PC-9 (cell line): ENCODE measurements at regions not wholly inside any gene's neighbourhood (a gene's known extent, or its start where the extent isn't known, plus 50 kb on each side); places are given as distances from the start of the nearest gene placed in this dataset.

Source experiments
- EZH2 ChIP-seq: fragments of 200-600 bp; sonication (generic); IDR thresholded peaks from 2 replicates; pipeline ENCODE4 v1.8.0; 2017; ENCODE audit warnings: antibody characterized with exemption, low read depth
- TF ChIP-seq, protein P1 (sequence below): fragments of 200-600 bp; sonication (generic); conservative IDR thresholded peaks from 2 replicates; pipeline ENCODE4 v1.6.1; 2017; ENCODE audit warnings: mixed run types, antibody characterized with exemption, mild to moderate bottlenecking, moderate library complexity

DNA sequence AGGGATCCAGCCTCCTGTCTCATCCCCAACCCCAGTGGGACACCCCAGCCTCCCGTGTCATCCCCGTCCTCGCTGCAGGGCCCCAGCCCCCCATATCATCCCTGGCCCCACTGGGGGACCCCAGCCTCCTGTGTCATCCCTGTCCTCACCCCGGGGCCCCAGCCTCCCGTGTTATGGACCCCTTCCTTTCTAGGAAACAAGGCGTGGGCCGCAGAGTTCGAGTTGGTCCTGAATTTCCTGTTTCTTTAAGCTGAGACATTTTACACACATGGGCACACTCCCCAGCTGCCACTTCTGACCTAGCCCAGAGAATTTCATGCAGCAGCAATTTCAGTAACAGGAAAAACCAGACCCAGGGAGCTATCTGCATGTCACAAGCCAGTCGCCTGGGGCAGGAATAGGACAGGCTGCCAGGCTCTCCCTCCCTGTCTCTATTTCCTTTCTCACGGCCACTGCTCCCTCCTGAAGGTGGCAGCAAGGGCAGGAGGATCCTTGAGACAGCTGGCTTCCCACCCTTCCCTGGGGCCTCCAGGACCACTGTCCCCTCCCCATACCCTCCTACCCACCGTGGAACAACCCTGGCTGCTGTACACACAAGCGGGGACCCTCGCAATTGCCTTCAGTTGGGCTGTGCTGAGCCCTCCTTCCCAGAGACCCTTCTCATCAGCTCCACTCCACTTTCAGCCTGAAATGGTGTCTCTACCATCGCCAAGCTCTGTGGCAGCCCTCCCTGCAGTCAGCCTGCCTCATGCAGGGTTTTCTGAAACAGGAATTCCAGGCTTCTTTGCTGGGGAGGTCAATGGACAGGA, 141.9 kb upstream of the ID2 start:
- TF ChIP-seq, protein P1, sequence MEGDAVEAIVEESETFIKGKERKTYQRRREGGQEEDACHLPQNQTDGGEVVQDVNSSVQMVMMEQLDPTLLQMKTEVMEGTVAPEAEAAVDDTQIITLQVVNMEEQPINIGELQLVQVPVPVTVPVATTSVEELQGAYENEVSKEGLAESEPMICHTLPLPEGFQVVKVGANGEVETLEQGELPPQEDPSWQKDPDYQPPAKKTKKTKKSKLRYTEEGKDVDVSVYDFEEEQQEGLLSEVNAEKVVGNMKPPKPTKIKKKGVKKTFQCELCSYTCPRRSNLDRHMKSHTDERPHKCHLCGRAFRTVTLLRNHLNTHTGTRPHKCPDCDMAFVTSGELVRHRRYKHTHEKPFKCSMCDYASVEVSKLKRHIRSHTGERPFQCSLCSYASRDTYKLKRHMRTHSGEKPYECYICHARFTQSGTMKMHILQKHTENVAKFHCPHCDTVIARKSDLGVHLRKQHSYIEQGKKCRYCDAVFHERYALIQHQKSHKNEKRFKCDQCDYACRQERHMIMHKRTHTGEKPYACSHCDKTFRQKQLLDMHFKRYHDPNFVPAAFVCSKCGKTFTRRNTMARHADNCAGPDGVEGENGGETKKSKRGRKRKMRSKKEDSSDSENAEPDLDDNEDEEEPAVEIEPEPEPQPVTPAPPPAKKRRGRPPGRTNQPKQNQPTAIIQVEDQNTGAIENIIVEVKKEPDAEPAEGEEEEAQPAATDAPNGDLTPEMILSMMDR: no peak
- no peak for TF ChIP-seq EZH2
